ENCODE measurements at regions not wholly inside any gene's neighbourhood (a gene's known extent, or its start where the extent isn't known, plus 50 kb on each side); places are given as distances from the start of the nearest gene placed in this dataset.
"Not testable (repeated sequence)": the region's sequence is repeated elsewhere in the genome, so short reads cannot be mapped to it uniquely, and the experiment has no call there.

GRCh38 chr5:97234380-97234779, 51.3 kb upstream of the RIOK2 start:
- not testable (repeated sequence) for DNase-seq

GRCh38 chr5:97242341-97242740, 59.3 kb upstream of the RIOK2 start:
- no peak for DNase-seq

- no peak for DNase-seq
Observed at GRCh38 chr5:97243353-97243752, 60.3 kb upstream of the RIOK2 start.

GRCh38 chr5:97245386-97245785, 62.3 kb upstream of the RIOK2 start:
- DNase-seq = no peak

- no peak for DNase-seq
Observed at GRCh38 chr5:97250113-97250512, 67.1 kb upstream of the RIOK2 start.

GRCh38 chr5:97266076-97266475, 83.0 kb upstream of the RIOK2 start:
- no peak for DNase-seq

GRCh38 chr5:97266576-97266975, 83.5 kb upstream of the RIOK2 start:
- no peak for DNase-seq

GRCh38 chr5:97267767-97268166, 84.7 kb upstream of the RIOK2 start:
- DNase-seq = no peak

GRCh38 chr5:97276474-97277120, 93.5 kb upstream of the RIOK2 start:
- DNase-seq = no peak

- no peak for DNase-seq
Observed at GRCh38 chr5:97281257-97281656, 98.2 kb upstream of the RIOK2 start.

GRCh38 chr5:97297063-97297703, 114.1 kb upstream of the RIOK2 start:
- DNase-seq = peak in 1 of 2 experiments; percentile 0

GRCh38 chr5:97297704-97298091, 114.7 kb upstream of the RIOK2 start:
- DNase-seq = no peak

GRCh38 chr5:97301181-97301580, 118.1 kb upstream of the RIOK2 start:
- not testable (repeated sequence) for DNase-seq

- DNase-seq = no peak
Observed at GRCh38 chr5:97338729-97339128, 155.7 kb upstream of the RIOK2 start.

- no peak for DNase-seq
Observed at GRCh38 chr5:97355775-97356174, 172.7 kb upstream of the RIOK2 start.

GRCh38 chr5:97363577-97363976, 180.5 kb upstream of the RIOK2 start:
- DNase-seq = no peak

GRCh38 chr5:97364731-97365130, 181.7 kb upstream of the RIOK2 start:
- no peak for DNase-seq

- DNase-seq = no peak
Observed at GRCh38 chr5:97365163-97365845, 182.3 kb upstream of the RIOK2 start.

GRCh38 chr5:97365918-97366317, 182.9 kb upstream of the RIOK2 start:
- no peak for DNase-seq

- DNase-seq = no peak
Observed at GRCh38 chr5:97375959-97376358, 192.9 kb upstream of the RIOK2 start.

- DNase-seq = no peak
Observed at GRCh38 chr5:97377582-97377981, 194.5 kb upstream of the RIOK2 start.

GRCh38 chr5:97383996-97384395, 200.9 kb upstream of the RIOK2 start:
- no peak for DNase-seq

- DNase-seq = no peak
Observed at GRCh38 chr5:97388794-97389193, 205.7 kb upstream of the RIOK2 start.

- DNase-seq = no peak
Observed at GRCh38 chr5:97400537-97400936, 217.5 kb upstream of the RIOK2 start.

All from activated CD4-positive, alpha-beta T cell treated with anti-CD3 and anti-CD28 coated beads, Interleukin-2, amount 50 U/mL, for 48 hours (primary cell).